ENCODE measurements at regions not wholly inside any gene's neighbourhood (a gene's known extent, or its start where the extent isn't known, plus 50 kb on each side); places are given as distances from the start of the nearest gene placed in this dataset.

DNA sequence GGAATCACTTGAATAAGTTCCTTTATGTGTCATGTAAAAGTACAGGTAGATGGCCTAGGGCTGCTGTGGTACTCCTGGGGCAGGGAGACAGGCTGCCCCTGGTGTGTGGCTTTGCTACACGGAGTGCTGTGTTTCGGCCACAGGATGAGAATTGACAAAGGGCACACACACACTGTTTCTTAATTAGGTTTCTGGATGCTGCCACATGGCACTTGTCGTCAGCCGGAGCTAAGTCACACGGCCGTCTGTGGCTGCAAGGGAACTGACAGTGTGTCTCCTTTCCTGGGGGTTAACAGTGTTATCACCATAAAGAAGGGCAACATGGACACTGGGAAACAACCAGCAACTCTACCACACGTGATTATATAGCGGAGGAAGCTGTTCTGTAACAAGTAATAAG, 55.7 kb upstream of the CREB5 start:
- TF ChIP-seq, protein P1, sequence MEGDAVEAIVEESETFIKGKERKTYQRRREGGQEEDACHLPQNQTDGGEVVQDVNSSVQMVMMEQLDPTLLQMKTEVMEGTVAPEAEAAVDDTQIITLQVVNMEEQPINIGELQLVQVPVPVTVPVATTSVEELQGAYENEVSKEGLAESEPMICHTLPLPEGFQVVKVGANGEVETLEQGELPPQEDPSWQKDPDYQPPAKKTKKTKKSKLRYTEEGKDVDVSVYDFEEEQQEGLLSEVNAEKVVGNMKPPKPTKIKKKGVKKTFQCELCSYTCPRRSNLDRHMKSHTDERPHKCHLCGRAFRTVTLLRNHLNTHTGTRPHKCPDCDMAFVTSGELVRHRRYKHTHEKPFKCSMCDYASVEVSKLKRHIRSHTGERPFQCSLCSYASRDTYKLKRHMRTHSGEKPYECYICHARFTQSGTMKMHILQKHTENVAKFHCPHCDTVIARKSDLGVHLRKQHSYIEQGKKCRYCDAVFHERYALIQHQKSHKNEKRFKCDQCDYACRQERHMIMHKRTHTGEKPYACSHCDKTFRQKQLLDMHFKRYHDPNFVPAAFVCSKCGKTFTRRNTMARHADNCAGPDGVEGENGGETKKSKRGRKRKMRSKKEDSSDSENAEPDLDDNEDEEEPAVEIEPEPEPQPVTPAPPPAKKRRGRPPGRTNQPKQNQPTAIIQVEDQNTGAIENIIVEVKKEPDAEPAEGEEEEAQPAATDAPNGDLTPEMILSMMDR (IDR thresholded peaks at IDR 0.05): no peak
- Histone ChIP-seq H3K4me2 (replicated peaks; ENCODE audit: extremely low read depth, low read length, poor library complexity, severe bottlenecking) (no peak overlapping the region), H3K4me3 (replicated peaks in 1 of 3; ENCODE audit: low read depth in 2 of 3, low read length in 3 of 3) (no peak overlapping the region), H3K27me3 (ENCODE audit: control insufficient read depth in 2 of 2, insufficient read depth in 2 of 2, low read length in 2 of 2) (no peaks in the 10 kb centered on the region), H3K4me1 (ENCODE audit: control insufficient read depth in 1 of 2, insufficient read depth in 2 of 2, low read length in 2 of 2) (no peaks in the 10 kb centered on the region), H3K36me3 (replicated peaks in 1 of 2; ENCODE audit: control insufficient read depth in 1 of 2, insufficient read depth in 2 of 2, low read length in 2 of 2) (no peaks in the 10 kb centered on the region), H3K9ac (ENCODE audit: insufficient read depth, low read length, poor library complexity, severe bottlenecking) (no peak overlapping the region), H3K9me3 (replicated peaks in 1 of 2; ENCODE audit: control insufficient read depth in 1 of 2, insufficient read depth in 1 of 2, low read length in 2 of 2) (no peaks in the 10 kb centered on the region), H3K27ac (ENCODE audit: low read depth in 1 of 2, low read length in 2 of 2) (no peak overlapping the region), H3K79me2 (ENCODE audit: insufficient read depth, low read length) (no peaks in the 10 kb centered on the region), H4K20me1 (ENCODE audit: insufficient read depth, low read length) (no peaks in the 10 kb centered on the region), H2AFZ (ENCODE audit: insufficient read depth, low read depth, low read length, poor library complexity, severe bottlenecking) (no peak overlapping the region)
- H3K27ac Mint-ChIP-seq: no peak overlapping the region
- H3K27me3 Mint-ChIP-seq (ENCODE audit: low read depth in 3 of 3): peaks cover 0 to 4% (median 0%) of the 10 kb centered on the region in 3 donors
- DNase-seq: no peak
- intact Hi-C loops (cut with micrococcal nuclease): no loop called here
- no peaks in the 10 kb centered on the region for H3K36me3 Mint-ChIP-seq
- H3K4me1 Mint-ChIP-seq: no peaks in the 10 kb centered on the region
- WGBS (ENCODE audit: insufficient coverage): 81% methylated on average over 8 of the region's 8 CpGs
- H3K4me3 Mint-ChIP-seq: no peak overlapping the region
- H3K9me3 Mint-ChIP-seq: peaks cover 0 to 7% (median 0%) of the 10 kb centered on the region in 7 donors

DNA sequence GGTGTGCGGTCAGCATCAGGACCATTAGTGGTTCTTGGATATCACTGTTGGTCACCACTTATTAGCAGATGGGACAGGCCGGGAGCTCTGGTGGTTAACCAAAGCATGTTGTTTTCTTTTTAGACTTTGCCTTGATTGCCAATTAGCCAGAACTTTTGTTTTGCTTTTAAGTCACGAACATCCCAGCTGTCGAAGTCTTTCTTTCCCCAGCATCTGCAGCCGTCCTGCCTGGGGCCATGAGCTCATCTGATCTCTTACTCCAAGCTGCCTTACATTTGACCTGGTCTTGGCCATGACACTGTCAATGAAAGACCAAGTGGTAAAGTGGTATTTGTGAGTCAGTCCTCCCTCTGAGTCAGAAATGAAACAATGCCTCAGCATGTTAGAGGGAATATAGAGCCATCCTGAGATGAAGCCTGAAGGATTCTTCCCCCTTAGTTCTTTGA, 53.9 kb upstream of the CREB5 start:
- intact Hi-C loops (cut with micrococcal nuclease): no loop called here
- no peaks in the 10 kb centered on the region for H3K36me3 Mint-ChIP-seq
- DNase-seq: no peak
- Histone ChIP-seq H3K27ac (ENCODE audit: low read depth in 1 of 2, low read length in 2 of 2) (no peak overlapping the region), H3K27me3 (ENCODE audit: control insufficient read depth in 2 of 2, insufficient read depth in 2 of 2, low read length in 2 of 2) (no peaks in the 10 kb centered on the region), H3K4me1 (ENCODE audit: control insufficient read depth in 1 of 2, insufficient read depth in 2 of 2, low read length in 2 of 2) (no peaks in the 10 kb centered on the region), H3K36me3 (replicated peaks in 1 of 2; ENCODE audit: control insufficient read depth in 1 of 2, insufficient read depth in 2 of 2, low read length in 2 of 2) (no peaks in the 10 kb centered on the region), H2AFZ (ENCODE audit: insufficient read depth, low read depth, low read length, poor library complexity, severe bottlenecking) (no peak overlapping the region), H3K79me2 (ENCODE audit: insufficient read depth, low read length) (no peaks in the 10 kb centered on the region), H4K20me1 (ENCODE audit: insufficient read depth, low read length) (no peaks in the 10 kb centered on the region), H3K4me3 (replicated peaks in 1 of 3; ENCODE audit: low read depth in 2 of 3, low read length in 3 of 3) (no peak overlapping the region), H3K9me3 (replicated peaks in 1 of 2; ENCODE audit: control insufficient read depth in 1 of 2, insufficient read depth in 1 of 2, low read length in 2 of 2) (no peaks in the 10 kb centered on the region), H3K9ac (ENCODE audit: insufficient read depth, low read length, poor library complexity, severe bottlenecking) (no peak overlapping the region), H3K4me2 (replicated peaks; ENCODE audit: extremely low read depth, low read length, poor library complexity, severe bottlenecking) (no peak overlapping the region)
- peaks cover 0 to 4% (median 0%) of the 10 kb centered on the region in 3 donors for H3K27me3 Mint-ChIP-seq (ENCODE audit: low read depth in 3 of 3)
- H3K4me1 Mint-ChIP-seq: no peaks in the 10 kb centered on the region
- 95% methylated on average over 4 of the region's 5 CpGs for WGBS (ENCODE audit: insufficient coverage)
- no peak overlapping the region for H3K4me3 Mint-ChIP-seq
- peaks cover 0 to 3% (median 0%) of the 10 kb centered on the region in 7 donors for H3K9me3 Mint-ChIP-seq
- TF ChIP-seq, protein P1 (IDR thresholded peaks at IDR 0.05): no peak
- no peak overlapping the region for H3K27ac Mint-ChIP-seq
